ENCODE measurements at regions not wholly inside any gene's neighbourhood (a gene's known extent, or its start where the extent isn't known, plus 50 kb on each side); places are given as distances from the start of the nearest gene placed in this dataset.

GRCh38 chr10:3891396-3891795 lies 106.4 kb upstream of the KLF6 start:
- TF ChIP-seq GATA3 (IDR thresholded peaks at IDR 0.05; ENCODE audit: low read depth, low read length) (no peak), GATA2 (IDR thresholded peaks at IDR 0.05; ENCODE audit: low read depth, low read length) (no peak)

All from SH-SY5Y (cell line).